ENCODE measurements at regions not wholly inside any gene's neighbourhood (a gene's known extent, or its start where the extent isn't known, plus 50 kb on each side); places are given as distances from the start of the nearest gene placed in this dataset.

- Histone ChIP-seq H3K4me2 (ENCODE audit: low read length) (no peak overlapping the region), H2AFZ (ENCODE audit: low read depth, low read length) (no peak overlapping the region), H3K36me3 (replicated peaks; ENCODE audit: low read depth, low read length) (no peaks in the 10 kb centered on the region), H3K9me3 (ENCODE audit: insufficient read depth, low read length) (no peaks in the 10 kb centered on the region), H3K27ac (ENCODE audit: low read length) (no peak overlapping the region), H3K27me3 (ENCODE audit: low read depth, low read length) (no peaks in the 10 kb centered on the region), H3K79me2 (ENCODE audit: low read length) (no peaks in the 10 kb centered on the region), H3K4me3 (ENCODE audit: low read length) (no peak overlapping the region), H3K4me1 (ENCODE audit: low read length) (no peaks in the 10 kb centered on the region), H4K20me1 (ENCODE audit: insufficient read depth, low read length) (no peaks in the 10 kb centered on the region), H3K9ac (ENCODE audit: low read length) (no peak overlapping the region)
- TF ChIP-seq CTCF (IDR thresholded peaks at IDR 0.05; ENCODE audit: low read depth, low read length) (no peak), EZH2phosphoT487 (IDR thresholded peaks at IDR 0.05; ENCODE audit: low read depth) (no peak)
Measured at GRCh38 chr4:126593626-126594025, 1039.1 kb upstream of the INTU start.

- no peaks in the 10 kb centered on the region for H4K20me1 ChIP-seq (ENCODE audit: insufficient read depth, low read length)
- TF ChIP-seq CTCF (IDR thresholded peaks at IDR 0.05; ENCODE audit: low read depth, low read length) (no peak), EZH2phosphoT487 (IDR thresholded peaks at IDR 0.05; ENCODE audit: low read depth) (no peak)
- no peak overlapping the region for H3K4me3 ChIP-seq (ENCODE audit: low read length)
- H3K9me3 ChIP-seq (ENCODE audit: insufficient read depth, low read length), result no peaks in the 10 kb centered on the region
- H3K4me1 ChIP-seq (ENCODE audit: low read length), result no peaks in the 10 kb centered on the region
- H3K36me3 ChIP-seq (replicated peaks; ENCODE audit: low read depth, low read length), result no peaks in the 10 kb centered on the region
- no peaks in the 10 kb centered on the region for H3K27me3 ChIP-seq (ENCODE audit: low read depth, low read length)
- no peak overlapping the region for H3K27ac ChIP-seq (ENCODE audit: low read length)
- no peak overlapping the region for H2AFZ ChIP-seq (ENCODE audit: low read depth, low read length)
- no peak overlapping the region for H3K4me2 ChIP-seq (ENCODE audit: low read length)
- no peaks in the 10 kb centered on the region for H3K79me2 ChIP-seq (ENCODE audit: low read length)
- H3K9ac ChIP-seq (ENCODE audit: low read length), result no peak overlapping the region
Measured at GRCh38 chr4:126595643-126596042, 1037.1 kb upstream of the INTU start.

GRCh38 chr4:126599746-126600145, 1033.0 kb upstream of the INTU start:
- Histone ChIP-seq H3K9ac (ENCODE audit: low read length) (no peak overlapping the region), H4K20me1 (ENCODE audit: insufficient read depth, low read length) (no peaks in the 10 kb centered on the region), H2AFZ (ENCODE audit: low read depth, low read length) (no peak overlapping the region), H3K79me2 (ENCODE audit: low read length) (no peaks in the 10 kb centered on the region), H3K4me2 (ENCODE audit: low read length) (no peak overlapping the region), H3K27me3 (ENCODE audit: low read depth, low read length) (no peaks in the 10 kb centered on the region), H3K9me3 (ENCODE audit: insufficient read depth, low read length) (no peaks in the 10 kb centered on the region), H3K36me3 (replicated peaks; ENCODE audit: low read depth, low read length) (no peaks in the 10 kb centered on the region), H3K27ac (ENCODE audit: low read length) (no peak overlapping the region), H3K4me1 (ENCODE audit: low read length) (no peaks in the 10 kb centered on the region), H3K4me3 (ENCODE audit: low read length) (no peak overlapping the region)
- no peak for TF ChIP-seq CTCF (IDR thresholded peaks at IDR 0.05; ENCODE audit: low read depth, low read length)
- TF ChIP-seq EZH2phosphoT487 (IDR thresholded peaks at IDR 0.05; ENCODE audit: low read depth), result no peak

- Histone ChIP-seq H4K20me1 (ENCODE audit: insufficient read depth, low read length) (no peaks in the 10 kb centered on the region), H3K9ac (ENCODE audit: low read length) (no peak overlapping the region), H3K4me2 (ENCODE audit: low read length) (no peak overlapping the region), H3K4me3 (ENCODE audit: low read length) (no peak overlapping the region), H2AFZ (ENCODE audit: low read depth, low read length) (no peak overlapping the region), H3K36me3 (replicated peaks; ENCODE audit: low read depth, low read length) (no peaks in the 10 kb centered on the region), H3K27me3 (ENCODE audit: low read depth, low read length) (no peaks in the 10 kb centered on the region), H3K9me3 (ENCODE audit: insufficient read depth, low read length) (no peaks in the 10 kb centered on the region), H3K79me2 (ENCODE audit: low read length) (no peaks in the 10 kb centered on the region), H3K27ac (ENCODE audit: low read length) (no peak overlapping the region), H3K4me1 (ENCODE audit: low read length) (no peaks in the 10 kb centered on the region)
- TF ChIP-seq CTCF (IDR thresholded peaks at IDR 0.05; ENCODE audit: low read depth, low read length) (no peak), EZH2phosphoT487 (IDR thresholded peaks at IDR 0.05; ENCODE audit: low read depth) (no peak)
Measured at GRCh38 chr4:126603210-126603609, 1029.5 kb upstream of the INTU start.
